B cell (primary cell): ENCODE measurements at regions not wholly inside any gene's neighbourhood (a gene's known extent, or its start where the extent isn't known, plus 50 kb on each side); places are given as distances from the start of the nearest gene placed in this dataset.

Experiments used
- ATAC-seq: fragments of 200-7000 bp; cut with Tn5 transposase; one replicate; pipeline ENCODE4 v1.10.0; 2021; ENCODE audit warnings: low read depth, mild to moderate bottlenecking, moderate number of reproducible peaks, moderate library complexity
- CTCF ChIA-PET: fragments of 350-600 bp; sonication (Branson Sonifier 250); formaldehyde crosslinking; loops from one replicate; lab custom pipeline; 2021; ENCODE audit warnings: antibody characterized with exemption, inconsistent platforms; lab: Charles Lee
- POLR2A ChIA-PET: fragments of 350-600 bp; sonication (Branson Sonifier 250); formaldehyde crosslinking; loops from one replicate; lab custom pipeline; 2021; ENCODE audit warnings: antibody characterized with exemption; lab: Charles Lee
- DNase-seq: peaks from one replicate; pipeline ENCODE4 v3.0.0; 2013
- H2AFZ ChIP-seq: 2 replicates; pipeline ENCODE4 v1.6.1; 2012; ENCODE audit warnings: mild to moderate bottlenecking, low read depth, low read length; ENCODE audit not compliant: insufficient read depth, poor library complexity, severe bottlenecking
- H3K27ac ChIP-seq, 2 donors: 1 replicate in 1 of 2; 2 replicates in 1 of 2; pipeline ENCODE4 v1.5.1; 2012 to 2013; ENCODE audit warnings: low read length in 2 of 2, mild to moderate bottlenecking in 2 of 2, moderate library complexity in 1 of 2
- H3K27me3 ChIP-seq, 4 experiments: fragments of 200-600 bp in 1 of 4; sonication (generic) in 1 of 4; replicated peaks in 1 of 4; 1 replicate in 2 of 4; 2 replicates in 2 of 4; pipeline versions ENCODE4 v1.6.1 to v1.7.0; 2013 to 2016; ENCODE audit warnings: low read length in 3 of 4, mild to moderate bottlenecking in 2 of 4, mixed read lengths in 1 of 4, moderate library complexity in 1 of 4; ENCODE audit not compliant: insufficient read depth in 4 of 4, control insufficient read depth in 3 of 4; ENCODE audit errors: control extremely low read depth in 1 of 4
- H3K36me3 ChIP-seq, 2 experiments: replicated peaks in 1 of 2; 1 replicate in 1 of 2; 2 replicates in 1 of 2; pipeline versions ENCODE4 v1.6.1 to v1.7.1; 2013; ENCODE audit warnings: low read length in 1 of 2; ENCODE audit not compliant: insufficient read depth in 2 of 2, control insufficient read depth in 1 of 2; ENCODE audit errors: control extremely low read depth in 1 of 2, extremely low read depth in 1 of 2
- H3K4me1 ChIP-seq, 2 donors: fragments of 200-600 bp in 1 of 2; sonication (generic) in 1 of 2; 1 replicate in 1 of 2; 2 replicates in 1 of 2; pipeline versions ENCODE4 v1.5.1 to v1.6.1; 2013 to 2017; ENCODE audit warnings: low read length in 2 of 2; ENCODE audit not compliant: control insufficient read depth in 2 of 2, insufficient read depth in 2 of 2
- H3K4me2 ChIP-seq: replicated peaks from 2 replicates; pipeline ENCODE3; 2012; ENCODE audit warnings: mild to moderate bottlenecking, low read depth, low read length; ENCODE audit not compliant: poor library complexity, severe bottlenecking
- H3K4me3 ChIP-seq, 5 experiments: fragments of 200-600 bp in 1 of 5; sonication (generic) in 1 of 5; 1 replicate in 3 of 5; 2 replicates in 2 of 5; pipeline versions ENCODE4 v1.5.1 to v1.7.0; 2011 to 2016; ENCODE audit warnings: low read length in 4 of 5, mild to moderate bottlenecking in 4 of 5, low read depth in 2 of 5, control low read depth in 1 of 5, moderate library complexity in 1 of 5; ENCODE audit not compliant: insufficient read depth in 1 of 5; ENCODE audit errors: control extremely low read depth in 1 of 5, extremely low read depth in 1 of 5
- H3K79me2 ChIP-seq: fragments of 200-600 bp; sonication (generic); one replicate; pipeline ENCODE4 v1.6.0; 2016; ENCODE audit warnings: low read length; ENCODE audit not compliant: control insufficient read depth, insufficient read depth
- H3K9ac ChIP-seq: fragments of 200-600 bp; sonication (generic); 2 replicates; pipeline ENCODE4 v1.6.1; 2017; ENCODE audit warnings: mild to moderate bottlenecking, low read length, moderate library complexity
- H3K9me3 ChIP-seq, 3 donors: one replicate each; pipeline versions ENCODE4 v1.6.1 to v1.7.1; 2013; ENCODE audit warnings: low read length in 2 of 3; ENCODE audit not compliant: control insufficient read depth in 2 of 3, insufficient read depth in 1 of 3; ENCODE audit errors: control extremely low read depth in 1 of 3
- H4K20me1 ChIP-seq: 2 replicates; pipeline ENCODE4 v1.6.0; 2012; ENCODE audit warnings: mild to moderate bottlenecking, low read length; ENCODE audit not compliant: insufficient read depth, control insufficient read depth, poor library complexity, severe bottlenecking
- H3K27ac Mint-ChIP-seq: one replicate; pipeline ENCODE4 v1.8.0; 2021; ENCODE audit warnings: mixed read lengths
- H3K27me3 Mint-ChIP-seq: one replicate; pipeline ENCODE4 v1.8.0; 2021; ENCODE audit warnings: mixed read lengths
- H3K4me1 Mint-ChIP-seq: one replicate; pipeline ENCODE4 v1.8.0; 2021; ENCODE audit warnings: mixed read lengths
- H3K4me3 Mint-ChIP-seq: one replicate; pipeline ENCODE4 v1.8.0; 2021; ENCODE audit warnings: mixed read lengths
- H3K9me3 Mint-ChIP-seq: one replicate; pipeline ENCODE4 v1.8.0; 2022; ENCODE audit warnings: mixed read lengths; ENCODE audit not compliant: insufficient read depth
- CTCF ChIP-seq: fragments of 200-600 bp; IDR thresholded peaks from one replicate; pipeline ENCODE4 v1.8.0; 2022; ENCODE audit warnings: antibody characterized with exemption, mild to moderate bottlenecking
- EZH2 ChIP-seq: IDR thresholded peaks from 2 replicates; pipeline ENCODE4 v1.6.1; 2012; ENCODE audit warnings: borderline replicate concordance, low read depth, mild to moderate bottlenecking, moderate library complexity, low read length; ENCODE audit not compliant: insufficient read depth, poor library complexity, severe bottlenecking
- WGBS: methylation state at CpG from one replicate; pipeline ENCODE4 v1.1.5; 2013; ENCODE audit warnings: missing lambda C conversion rate; ENCODE audit not compliant: insufficient coverage; 5-methylcytosine and 5-hydroxymethylcytosine counted together
- intact Hi-C: fragments of 100-400 bp; cut with micrococcal nuclease; formaldehyde crosslinking; loops from one replicate; pipeline ENCODE4 v1.10.0; 2022

DNA sequence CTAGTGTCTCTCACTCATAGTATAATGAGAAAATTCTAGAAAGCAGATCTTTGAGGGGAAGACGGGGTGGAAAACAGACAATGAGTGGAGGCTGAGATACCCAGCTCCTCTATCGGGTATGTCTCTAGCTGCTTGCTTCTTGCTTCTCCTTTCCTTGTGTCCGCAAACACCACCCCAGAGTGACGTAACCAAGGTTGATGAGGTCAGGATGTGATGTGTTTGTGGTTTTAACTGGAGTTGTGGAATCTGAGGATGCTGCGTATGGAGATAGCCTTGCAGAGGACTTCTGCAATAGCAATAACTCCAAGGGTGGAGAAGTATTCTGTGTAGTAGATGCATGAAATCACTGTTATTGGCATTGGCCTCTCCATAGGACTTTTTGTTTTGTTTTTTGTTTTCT, 132.7 kb upstream of the IFNGR1 start:
- intact Hi-C loops = no loop called here
- TF ChIP-seq EZH2 (no peak), CTCF (no peak)
- POLR2A ChIA-PET = no interaction called here
- no peak for DNase-seq
- no peaks in the 10 kb centered on the region for H3K27me3 ChIP-seq
- H3K79me2 ChIP-seq = no peaks in the 10 kb centered on the region
- no peak overlapping the region for H3K4me3 Mint-ChIP-seq
- peak overlapping the region; percentile 53 for H3K27ac Mint-ChIP-seq
- no peak overlapping the region for H3K4me3 ChIP-seq
- no peaks in the 10 kb centered on the region for H3K36me3 ChIP-seq
- 100% methylated on average over 4 of the region's 5 CpGs for WGBS
- H3K4me1 Mint-ChIP-seq = peaks cover 24% of the 10 kb centered on the region
- H3K27ac ChIP-seq = no peak overlapping the region
- peaks cover 24 to 25% of the 10 kb centered on the region in 2 donors for H3K4me1 ChIP-seq
- no peak for ATAC-seq
- H3K9me3 ChIP-seq = no peaks in the 10 kb centered on the region
- CTCF ChIA-PET = no interaction called here
- no peaks in the 10 kb centered on the region for H3K27me3 Mint-ChIP-seq
- no peak overlapping the region for H2AFZ ChIP-seq
- H3K9ac ChIP-seq = no peak overlapping the region
- no peaks in the 10 kb centered on the region for H4K20me1 ChIP-seq
- no peak overlapping the region for H3K4me2 ChIP-seq
- H3K9me3 Mint-ChIP-seq = no peaks in the 10 kb centered on the region

- Histone ChIP-seq H4K20me1 (no peaks in the 10 kb centered on the region), H3K27me3 (no peaks in the 10 kb centered on the region), H3K9ac (no peak overlapping the region), H3K4me3 (no peak overlapping the region), H3K27ac (no peak overlapping the region), H2AFZ (no peak overlapping the region), H3K4me1 (peaks cover 24 to 25% of the 10 kb centered on the region in 2 donors), H3K79me2 (no peaks in the 10 kb centered on the region), H3K9me3 (no peaks in the 10 kb centered on the region), H3K36me3 (no peaks in the 10 kb centered on the region), H3K4me2 (no peak overlapping the region)
- intact Hi-C loops = no loop called here
- Mint-ChIP-seq H3K4me3 (no peak overlapping the region), H3K27me3 (no peaks in the 10 kb centered on the region), H3K4me1 (peaks cover 24% of the 10 kb centered on the region), H3K27ac (no peak overlapping the region), H3K9me3 (no peaks in the 10 kb centered on the region)
- ChIA-PET POLR2A (interaction anchor here (0.7 kb wide), 1 partner anchor 79 kb away, joined by 7 read pairs; no protein-coding TSS in a partner anchor), CTCF (interaction anchor here (1.1 to 2.1 kb wide), 4 partner anchors 9 to 36 kb away, joined by 3 to 9 read pairs (median 6); no protein-coding TSS in a partner anchor)
- no peak for DNase-seq
- WGBS = no CpG with 5 or more reads among the region's 2 CpGs
- no peak for ATAC-seq
- TF ChIP-seq EZH2 (no peak), CTCF (no peak)
Observed at GRCh38 chr6:137350857-137351256, 131.7 kb upstream of the IFNGR1 start.
